Progenitor cell of endocrine pancreas (in vitro differentiated cells): ENCODE measurements at regions not wholly inside any gene's neighbourhood (a gene's known extent, or its start where the extent isn't known, plus 50 kb on each side); places are given as distances from the start of the nearest gene placed in this dataset.

Source experiments
- DNase-seq: peaks from one replicate; pipeline ENCODE4 v3.0.0; 2021; ENCODE audit warnings: low spot score; ENCODE audit not compliant: unreplicated experiment
- H3K27ac Mint-ChIP-seq: 2 replicates; pipeline ENCODE4 v1.8.0; 2021; ENCODE audit warnings: mild to moderate bottlenecking, moderate library complexity, mixed read lengths
- H3K27me3 Mint-ChIP-seq: 2 replicates; pipeline ENCODE4 v1.8.0; 2021; ENCODE audit warnings: mixed read lengths
- H3K36me3 Mint-ChIP-seq: 2 replicates; pipeline ENCODE4 v1.8.0; 2022; ENCODE audit warnings: mixed read lengths; ENCODE audit not compliant: insufficient read depth
- H3K4me1 Mint-ChIP-seq: 2 replicates; pipeline ENCODE4 v1.8.0; 2021; ENCODE audit warnings: low read depth, mixed read lengths
- H3K4me3 Mint-ChIP-seq: 2 replicates; pipeline ENCODE4 v1.8.0; 2021; ENCODE audit warnings: low read depth, mild to moderate bottlenecking, moderate library complexity, mixed read lengths
- H3K9me3 Mint-ChIP-seq: 2 replicates; pipeline ENCODE4 v1.8.0; 2021; ENCODE audit warnings: low read depth, mixed read lengths
- TF ChIP-seq, protein P1 (sequence below): fragments of 200-600 bp; sonication (generic); IDR thresholded peaks from one replicate; pipeline ENCODE4 v1.5.0; 2021; ENCODE audit warnings: antibody characterized with exemption, mild to moderate bottlenecking; ENCODE audit not compliant: unreplicated experiment

DNA sequence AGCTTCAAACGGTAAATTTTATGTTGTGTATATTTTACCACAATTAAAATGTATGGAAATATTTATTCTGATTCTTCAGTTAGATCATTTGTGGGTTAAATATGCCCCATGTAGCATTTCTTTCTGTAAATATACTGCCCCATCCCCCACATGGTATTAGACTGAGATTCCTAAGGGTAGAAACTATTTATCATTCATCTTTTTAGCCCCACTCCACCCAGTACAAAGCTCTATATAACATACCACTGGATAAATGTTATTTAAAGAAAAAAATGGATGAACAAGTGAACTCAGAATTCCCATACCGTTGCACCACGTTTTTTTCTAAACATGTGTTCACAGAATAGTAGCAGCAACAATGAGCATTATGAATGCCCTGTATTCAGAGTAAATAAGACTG lies 234.0 kb upstream of the IRF2BP2 start:
- TF ChIP-seq, protein P1, sequence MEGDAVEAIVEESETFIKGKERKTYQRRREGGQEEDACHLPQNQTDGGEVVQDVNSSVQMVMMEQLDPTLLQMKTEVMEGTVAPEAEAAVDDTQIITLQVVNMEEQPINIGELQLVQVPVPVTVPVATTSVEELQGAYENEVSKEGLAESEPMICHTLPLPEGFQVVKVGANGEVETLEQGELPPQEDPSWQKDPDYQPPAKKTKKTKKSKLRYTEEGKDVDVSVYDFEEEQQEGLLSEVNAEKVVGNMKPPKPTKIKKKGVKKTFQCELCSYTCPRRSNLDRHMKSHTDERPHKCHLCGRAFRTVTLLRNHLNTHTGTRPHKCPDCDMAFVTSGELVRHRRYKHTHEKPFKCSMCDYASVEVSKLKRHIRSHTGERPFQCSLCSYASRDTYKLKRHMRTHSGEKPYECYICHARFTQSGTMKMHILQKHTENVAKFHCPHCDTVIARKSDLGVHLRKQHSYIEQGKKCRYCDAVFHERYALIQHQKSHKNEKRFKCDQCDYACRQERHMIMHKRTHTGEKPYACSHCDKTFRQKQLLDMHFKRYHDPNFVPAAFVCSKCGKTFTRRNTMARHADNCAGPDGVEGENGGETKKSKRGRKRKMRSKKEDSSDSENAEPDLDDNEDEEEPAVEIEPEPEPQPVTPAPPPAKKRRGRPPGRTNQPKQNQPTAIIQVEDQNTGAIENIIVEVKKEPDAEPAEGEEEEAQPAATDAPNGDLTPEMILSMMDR, result no peak
- H3K27me3 Mint-ChIP-seq, result no peaks in the 10 kb centered on the region
- peaks cover 10% of the 10 kb centered on the region for H3K4me1 Mint-ChIP-seq
- H3K9me3 Mint-ChIP-seq, result peaks cover 4% of the 10 kb centered on the region
- no peaks in the 10 kb centered on the region for H3K36me3 Mint-ChIP-seq
- no peak for DNase-seq
- H3K27ac Mint-ChIP-seq, result no peak overlapping the region
- H3K4me3 Mint-ChIP-seq, result no peak overlapping the region

DNA sequence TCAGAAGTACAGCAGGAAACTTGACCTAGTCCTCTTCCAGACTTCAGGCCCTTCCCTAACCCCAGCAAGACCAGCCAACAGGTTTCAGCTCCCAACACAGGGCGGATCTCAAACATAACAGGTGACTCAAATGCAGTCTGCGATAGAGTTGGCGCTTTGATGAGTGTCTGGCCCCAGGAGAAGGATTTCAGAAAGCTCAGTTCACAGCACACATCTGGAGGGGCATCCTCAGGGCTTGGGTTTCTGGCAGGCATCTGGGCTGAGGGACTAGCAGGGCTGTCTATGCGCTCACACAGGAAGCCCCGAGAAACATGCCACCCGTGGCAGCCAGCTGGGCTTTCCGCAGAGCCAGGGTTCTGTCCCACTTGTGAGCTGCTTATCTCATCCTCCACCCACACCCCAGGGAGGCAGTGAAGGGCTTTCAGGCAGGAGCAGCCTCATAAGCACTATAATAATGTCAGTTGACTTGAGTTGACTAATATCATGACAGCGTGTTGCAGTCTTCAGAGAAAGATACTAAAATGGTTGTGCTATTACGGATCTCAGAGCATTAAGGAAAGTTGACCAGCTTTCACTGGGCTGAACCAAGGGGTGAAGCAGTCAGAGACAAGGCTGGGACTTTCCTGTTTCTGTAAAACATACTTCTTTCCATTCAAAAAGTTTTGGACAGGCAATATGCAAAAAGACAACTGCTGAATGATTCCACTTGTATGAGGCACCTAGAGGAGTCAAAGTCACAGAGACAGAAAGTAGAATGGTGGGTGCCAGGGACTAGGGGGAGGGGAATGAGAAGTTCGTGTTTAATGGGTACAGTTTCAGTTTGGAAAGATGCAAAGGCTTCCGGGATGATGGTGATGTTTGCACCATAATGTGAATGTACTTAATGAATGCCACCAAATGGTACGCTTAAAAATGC lies 233.0 kb upstream of the IRF2BP2 start:
- peak overlapping the region; percentile 9 for H3K27ac Mint-ChIP-seq
- no peak for DNase-seq
- H3K27me3 Mint-ChIP-seq, result no peaks in the 10 kb centered on the region
- no peaks in the 10 kb centered on the region for H3K36me3 Mint-ChIP-seq
- no peak overlapping the region for H3K4me3 Mint-ChIP-seq
- peaks cover 10% of the 10 kb centered on the region for H3K4me1 Mint-ChIP-seq
- TF ChIP-seq, protein P1, result no peak
- peaks cover 4% of the 10 kb centered on the region for H3K9me3 Mint-ChIP-seq

DNA sequence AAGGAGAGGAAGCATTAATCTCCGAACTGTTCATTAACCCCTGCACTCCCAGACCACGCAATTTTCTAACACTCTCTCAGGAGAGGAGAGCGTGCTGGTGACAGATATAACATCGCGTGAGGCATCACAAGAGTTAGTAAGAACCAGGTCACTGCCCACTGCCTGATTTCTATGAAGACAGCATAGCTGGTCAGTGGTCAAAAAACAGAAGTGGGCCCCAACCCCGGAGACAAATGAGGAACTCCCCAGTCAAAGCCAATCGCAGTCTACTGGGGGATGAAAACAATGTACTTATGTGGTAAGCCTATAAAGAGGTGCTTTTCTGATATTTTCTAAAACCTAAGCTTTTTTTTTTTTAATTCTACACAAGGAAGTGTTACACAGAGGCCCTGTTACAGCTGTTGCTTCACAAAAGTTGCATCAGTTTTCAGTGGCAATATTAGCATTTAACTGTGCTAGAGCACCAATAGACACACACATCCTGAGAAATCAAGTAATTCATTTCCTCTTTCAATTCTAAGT lies 231.8 kb upstream of the IRF2BP2 start:
- no peak overlapping the region for H3K4me3 Mint-ChIP-seq
- TF ChIP-seq, protein P1, result no peak
- H3K4me1 Mint-ChIP-seq, result peaks cover 10% of the 10 kb centered on the region
- H3K9me3 Mint-ChIP-seq, result peaks cover 4% of the 10 kb centered on the region
- no peaks in the 10 kb centered on the region for H3K36me3 Mint-ChIP-seq
- DNase-seq, result no peak
- H3K27me3 Mint-ChIP-seq, result no peaks in the 10 kb centered on the region
- H3K27ac Mint-ChIP-seq, result no peak overlapping the region

DNA sequence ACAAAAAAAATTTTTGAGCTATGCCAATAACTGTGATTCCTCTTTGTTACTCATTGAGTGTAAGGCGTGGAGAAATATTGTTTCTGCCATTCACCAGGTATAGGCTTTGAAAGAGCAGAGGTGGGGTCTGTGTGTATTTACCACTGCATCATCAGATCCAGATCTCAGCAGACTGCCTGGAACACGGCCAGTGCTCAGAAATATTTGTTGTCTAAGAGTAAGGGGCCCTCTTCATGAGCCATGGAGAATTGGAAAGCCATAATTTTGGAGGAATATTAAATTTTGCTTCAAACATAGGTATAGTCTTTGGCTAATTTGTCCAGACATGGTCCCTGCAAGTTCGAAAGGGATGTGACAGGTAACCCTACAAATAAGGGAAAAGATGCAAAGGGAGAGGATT lies 231.3 kb upstream of the IRF2BP2 start:
- no peak overlapping the region for H3K27ac Mint-ChIP-seq
- no peak for DNase-seq
- H3K27me3 Mint-ChIP-seq, result no peaks in the 10 kb centered on the region
- TF ChIP-seq, protein P1, result no peak
- H3K36me3 Mint-ChIP-seq, result no peaks in the 10 kb centered on the region
- peaks cover 10% of the 10 kb centered on the region for H3K4me1 Mint-ChIP-seq
- no peak overlapping the region for H3K4me3 Mint-ChIP-seq
- peaks cover 4% of the 10 kb centered on the region for H3K9me3 Mint-ChIP-seq

DNA sequence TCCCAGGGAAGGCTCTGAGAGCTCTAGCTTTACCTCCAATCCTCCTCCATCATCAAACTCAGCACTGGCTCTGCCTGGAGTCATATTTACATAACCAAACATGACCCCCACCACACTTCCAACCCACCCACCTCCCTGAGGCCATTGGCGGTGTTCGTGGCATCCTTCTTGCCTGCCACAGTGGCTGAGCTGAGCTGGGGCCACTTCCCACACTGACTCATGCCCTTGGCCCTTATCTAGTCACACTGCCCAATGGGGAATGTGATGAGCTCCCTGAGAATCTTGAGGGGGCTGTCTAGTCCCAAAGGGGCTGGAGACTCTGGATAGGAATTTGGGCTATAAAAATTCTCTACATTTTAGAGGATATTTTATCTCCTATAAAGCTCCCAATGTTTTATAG lies 230.9 kb upstream of the IRF2BP2 start:
- DNase-seq, result no peak
- H3K27me3 Mint-ChIP-seq, result no peaks in the 10 kb centered on the region
- no peak overlapping the region for H3K27ac Mint-ChIP-seq
- H3K4me3 Mint-ChIP-seq, result no peak overlapping the region
- H3K9me3 Mint-ChIP-seq, result peaks cover 4% of the 10 kb centered on the region
- TF ChIP-seq, protein P1, result no peak
- peaks cover 10% of the 10 kb centered on the region for H3K4me1 Mint-ChIP-seq
- H3K36me3 Mint-ChIP-seq, result no peaks in the 10 kb centered on the region
